GM06990 (cell line): ENCODE measurements at regions not wholly inside any gene's neighbourhood (a gene's known extent, or its start where the extent isn't known, plus 50 kb on each side); places are given as distances from the start of the nearest gene placed in this dataset.

ENCODE experiments used
- DNase-seq: peaks from one replicate; pipeline ENCODE4 v3.0.0-alpha.2; 2011; ENCODE audit not compliant: insufficient read length; ENCODE audit errors: extremely low read depth
- H3K27me3 ChIP-seq: replicated peaks from 2 replicates; pipeline ENCODE4 v1.6.0; 2011; ENCODE audit warnings: low read length; ENCODE audit not compliant: control insufficient read depth, insufficient read depth
- H3K36me3 ChIP-seq: 2 replicates; pipeline ENCODE4 v1.5.1; 2011; ENCODE audit warnings: low read length; ENCODE audit not compliant: control insufficient read depth, insufficient read depth
- H3K4me3 ChIP-seq: replicated peaks from 2 replicates; pipeline ENCODE4 v1.5.1; 2011; ENCODE audit warnings: low read depth, mild to moderate bottlenecking, control low read depth, low read length
- CTCF ChIP-seq: IDR thresholded peaks from 2 replicates; pipeline ENCODE4 v1.5.1; 2011; ENCODE audit warnings: low read length, control low read depth, mild to moderate bottlenecking, inconsistent platforms; ENCODE audit not compliant: insufficient read depth, poor library complexity, severe bottlenecking

GRCh38 chr7:112573302-112574039, 92.7 kb downstream of the LSMEM1 start:
- no peaks in the 10 kb centered on the region for H3K36me3 ChIP-seq
- no peak for DNase-seq
- H3K27me3 ChIP-seq, result no peaks in the 10 kb centered on the region
- TF ChIP-seq CTCF, result no peak
- H3K4me3 ChIP-seq, result no peak overlapping the region

- TF ChIP-seq CTCF, result no peak
- H3K4me3 ChIP-seq, result no peak overlapping the region
- DNase-seq, result no peak
These were observed 95.1 kb downstream of the LSMEM1 start for GRCh38 chr7:112575864-112576263.

GRCh38 chr7:112579388-112579787, 98.6 kb downstream of the LSMEM1 start:
- H3K4me3 ChIP-seq, result no peak overlapping the region
- no peak for DNase-seq
- no peak for TF ChIP-seq CTCF
- H3K27me3 ChIP-seq, result no peaks in the 10 kb centered on the region
- H3K36me3 ChIP-seq, result no peaks in the 10 kb centered on the region

More at GRCh38 chr7:112575864-112576263, 95.1 kb downstream of the LSMEM1 start:
- Histone ChIP-seq H3K27me3 (no peaks in the 10 kb centered on the region), H3K36me3 (no peaks in the 10 kb centered on the region)

- H3K4me3 ChIP-seq, result no peak overlapping the region
- no peak for TF ChIP-seq CTCF
- H3K36me3 ChIP-seq, result no peaks in the 10 kb centered on the region
- H3K27me3 ChIP-seq, result no peaks in the 10 kb centered on the region
- no peak for DNase-seq
These were observed 100.1 kb downstream of the LSMEM1 start for GRCh38 chr7:112580717-112581435.

- no peak for TF ChIP-seq CTCF
These were observed 100.7 kb downstream of the LSMEM1 start for GRCh38 chr7:112581529-112581928.

More at GRCh38 chr7:112581529-112581928, 100.7 kb downstream of the LSMEM1 start:
- Histone ChIP-seq H3K27me3 (no peaks in the 10 kb centered on the region), H3K4me3 (no peak overlapping the region), H3K36me3 (no peaks in the 10 kb centered on the region)
- DNase-seq, result no peak
